OCI-LY1 (cell line): ENCODE measurements at regions not wholly inside any gene's neighbourhood (a gene's known extent, or its start where the extent isn't known, plus 50 kb on each side); places are given as distances from the start of the nearest gene placed in this dataset.
A peak's percentile ranks its signal among the peaks of the same experiment; 100 is the strongest.

Experiments used
- EZH2 ChIP-seq: fragments of 200-600 bp; sonication (generic), shearing (Covaris generic); IDR thresholded peaks from 2 replicates; pipeline ENCODE4 v1.8.0; 2017; ENCODE audit warnings: borderline replicate concordance, mixed run types, mild to moderate bottlenecking, antibody characterized with exemption, low read length, moderate library complexity, mixed read lengths
- TF ChIP-seq, protein P1 (sequence below): fragments of 200-600 bp; sonication (generic), shearing (Covaris generic); IDR thresholded peaks from 2 replicates; pipeline ENCODE4 v1.5.1; 2017; ENCODE audit warnings: mild to moderate bottlenecking, antibody characterized with exemption, low read length, moderate library complexity, mixed read lengths

DNA sequence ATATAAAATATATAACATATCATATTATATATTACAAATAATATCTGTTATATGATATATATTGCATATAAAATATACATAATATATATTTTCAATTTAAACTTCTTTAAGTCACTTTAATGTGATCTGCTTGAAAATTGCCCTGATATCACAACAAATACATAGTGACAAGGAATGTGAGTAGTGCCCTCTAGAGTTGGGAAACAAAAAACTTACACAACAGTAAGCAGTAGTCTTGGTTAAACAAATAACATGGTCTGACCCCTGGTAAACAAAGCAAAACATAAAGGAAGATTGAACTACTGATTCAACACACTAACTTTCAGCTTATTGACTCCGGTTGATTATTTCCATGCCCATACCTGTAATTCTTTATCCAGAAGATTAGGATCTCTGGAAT lies 188.3 kb upstream of the NMUR2 start:
- TF ChIP-seq, protein P1, sequence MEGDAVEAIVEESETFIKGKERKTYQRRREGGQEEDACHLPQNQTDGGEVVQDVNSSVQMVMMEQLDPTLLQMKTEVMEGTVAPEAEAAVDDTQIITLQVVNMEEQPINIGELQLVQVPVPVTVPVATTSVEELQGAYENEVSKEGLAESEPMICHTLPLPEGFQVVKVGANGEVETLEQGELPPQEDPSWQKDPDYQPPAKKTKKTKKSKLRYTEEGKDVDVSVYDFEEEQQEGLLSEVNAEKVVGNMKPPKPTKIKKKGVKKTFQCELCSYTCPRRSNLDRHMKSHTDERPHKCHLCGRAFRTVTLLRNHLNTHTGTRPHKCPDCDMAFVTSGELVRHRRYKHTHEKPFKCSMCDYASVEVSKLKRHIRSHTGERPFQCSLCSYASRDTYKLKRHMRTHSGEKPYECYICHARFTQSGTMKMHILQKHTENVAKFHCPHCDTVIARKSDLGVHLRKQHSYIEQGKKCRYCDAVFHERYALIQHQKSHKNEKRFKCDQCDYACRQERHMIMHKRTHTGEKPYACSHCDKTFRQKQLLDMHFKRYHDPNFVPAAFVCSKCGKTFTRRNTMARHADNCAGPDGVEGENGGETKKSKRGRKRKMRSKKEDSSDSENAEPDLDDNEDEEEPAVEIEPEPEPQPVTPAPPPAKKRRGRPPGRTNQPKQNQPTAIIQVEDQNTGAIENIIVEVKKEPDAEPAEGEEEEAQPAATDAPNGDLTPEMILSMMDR: peak; percentile 15; the same call in 1 of the 2 replicates
- no peak for TF ChIP-seq EZH2
